IMR-90 (cell line): ENCODE measurements at regions not wholly inside any gene's neighbourhood (a gene's known extent, or its start where the extent isn't known, plus 50 kb on each side); places are given as distances from the start of the nearest gene placed in this dataset.

ENCODE experiments used
- ATAC-seq: fragments of 200-7000 bp; cut with Tn5 transposase; 2 replicates; pipeline ENCODE4 v1.9.1; 2020; ENCODE audit warnings: low read depth, mild to moderate bottlenecking, moderate library complexity
- BruUV-seq: library from RNA; stranded (reverse); fragments of 400-500 nt; replicated peaks from 2 replicates; lab custom pipeline; 2021; lab: Mats Ljungman, UMichigan
- CTCF ChIA-PET: fragments of 300-600 bp; formaldehyde crosslinking; extraction: SDS; loops from one replicate; lab custom pipeline; 2021; ENCODE audit warnings: antibody characterized with exemption; lab: Yijun Ruan, JAX
- POLR2A ChIA-PET: fragments of 300-600 bp; sonication (Branson Sonifier 250); formaldehyde crosslinking; loops from one replicate; lab custom pipeline; 2022; ENCODE audit warnings: antibody characterized with exemption; ENCODE audit not compliant: unreplicated experiment; lab: Charles Lee
- DNase-seq: peaks from one replicate; pipeline ENCODE4 v3.0.0; 2013
- H2AFZ ChIP-seq: replicated peaks from 2 replicates; pipeline ENCODE3; 2013; ENCODE audit warnings: low read length, mild to moderate bottlenecking; ENCODE audit not compliant: poor library complexity
- H2AK5ac ChIP-seq: 2 replicates; pipeline ENCODE4 v1.6.1; 2013; ENCODE audit warnings: low read depth, low read length, inconsistent platforms
- H2AK9ac ChIP-seq: replicated peaks from 2 replicates; pipeline ENCODE3; 2013; ENCODE audit warnings: mild to moderate bottlenecking, low read depth, low read length, moderate library complexity; ENCODE audit not compliant: poor library complexity
- H2BK120ac ChIP-seq: 2 replicates; pipeline ENCODE4 v1.6.1; 2013; ENCODE audit warnings: low read depth, low read length, inconsistent platforms
- H2BK15ac ChIP-seq: 3 replicates; pipeline ENCODE4 v1.6.1; 2013; ENCODE audit warnings: low read depth, low read length, inconsistent platforms
- H2BK20ac ChIP-seq: 2 replicates; pipeline ENCODE4 v1.6.1; 2013; ENCODE audit warnings: low read depth, mild to moderate bottlenecking, inconsistent platforms, low read length, moderate library complexity
- H2BK5ac ChIP-seq: 2 replicates; pipeline ENCODE4 v1.6.1; 2013; ENCODE audit warnings: mild to moderate bottlenecking, low read depth, low read length, inconsistent platforms; ENCODE audit not compliant: poor library complexity, severe bottlenecking
- H3K14ac ChIP-seq: replicated peaks from 2 replicates; pipeline ENCODE4 v1.6.1; 2013; ENCODE audit warnings: low read depth, low read length, inconsistent platforms
- H3K18ac ChIP-seq: 2 replicates; pipeline ENCODE4 v1.6.1; 2013; ENCODE audit warnings: low read depth, low read length, control low read depth
- H3K23ac ChIP-seq: 2 replicates; pipeline ENCODE4 v1.6.1; 2013; ENCODE audit warnings: low read depth, low read length, inconsistent platforms
- H3K27ac ChIP-seq: 2 replicates; pipeline ENCODE4 v1.5.1; 2013; ENCODE audit warnings: mild to moderate bottlenecking, control low read depth, low read length; ENCODE audit not compliant: insufficient read depth
- H3K27me3 ChIP-seq: 2 replicates; pipeline ENCODE4 v1.6.1; 2013; ENCODE audit warnings: low read length; ENCODE audit not compliant: control insufficient read depth, insufficient read depth
- H3K36me3 ChIP-seq: 2 replicates; pipeline ENCODE4 v1.6.1; 2013; ENCODE audit warnings: low read length, mixed read lengths; ENCODE audit not compliant: control insufficient read depth, insufficient read depth
- H3K4ac ChIP-seq: 2 replicates; pipeline ENCODE4 v1.6.1; 2013; ENCODE audit warnings: low read depth, low read length, inconsistent platforms
- H3K4me1 ChIP-seq: 2 replicates; pipeline ENCODE4 v1.6.1; 2013; ENCODE audit warnings: low read length, mixed read lengths; ENCODE audit not compliant: control insufficient read depth, insufficient read depth
- H3K4me2 ChIP-seq: 2 replicates; pipeline ENCODE4 v1.6.1; 2013; ENCODE audit warnings: low read depth, mild to moderate bottlenecking, control low read depth, low read length, moderate library complexity
- H3K4me3 ChIP-seq: 2 replicates; pipeline ENCODE4 v1.5.1; 2013; ENCODE audit warnings: low read depth, mild to moderate bottlenecking, control low read depth, low read length, moderate library complexity; ENCODE audit not compliant: insufficient read depth
- H3K56ac ChIP-seq: 2 replicates; pipeline ENCODE4 v1.6.1; 2013; ENCODE audit warnings: low read length, inconsistent platforms; ENCODE audit not compliant: insufficient read depth; ENCODE audit errors: extremely low read depth
- H3K79me1 ChIP-seq, 2 experiments: 2 replicates each; pipeline ENCODE4 v1.6.1; 2013; ENCODE audit warnings: low read length in 2 of 2, inconsistent platforms in 1 of 2, low read depth in 1 of 2
- H3K9ac ChIP-seq: 2 replicates; pipeline ENCODE4 v1.6.1; 2013; ENCODE audit warnings: low read depth, low read length, control low read depth
- H3K9me1 ChIP-seq: 2 replicates; pipeline ENCODE4 v1.6.1; 2013; ENCODE audit warnings: low read length, inconsistent platforms; ENCODE audit not compliant: insufficient read depth
- H3K9me3 ChIP-seq: 2 replicates; pipeline ENCODE4 v1.6.1; 2013; ENCODE audit warnings: low read length; ENCODE audit not compliant: control insufficient read depth, insufficient read depth
- H4K20me1 ChIP-seq: 2 replicates; pipeline ENCODE4 v1.6.1; 2013; ENCODE audit warnings: low read length, inconsistent platforms; ENCODE audit not compliant: insufficient read depth
- H4K5ac ChIP-seq: 2 replicates; pipeline ENCODE4 v1.6.1; 2013; ENCODE audit warnings: mild to moderate bottlenecking, low read depth, low read length, control low read depth
- H4K8ac ChIP-seq, 2 experiments: 2 replicates each; pipeline ENCODE4 v1.6.1; 2013; ENCODE audit warnings: low read depth in 2 of 2, low read length in 2 of 2, control low read depth in 1 of 2, inconsistent platforms in 1 of 2
- H4K91ac ChIP-seq: 2 replicates; pipeline ENCODE4 v1.6.1; 2013; ENCODE audit warnings: low read depth, low read length, inconsistent platforms; ENCODE audit not compliant: insufficient read depth
- RFX5 ChIP-seq: IDR thresholded peaks from 2 replicates; pipeline ENCODE4 v1.8.0; 2012; ENCODE audit warnings: low read depth, mild to moderate bottlenecking, low read length, moderate library complexity
- WGBS, 2 experiments: methylation state at CpG; one replicate each; pipeline versions ENCODE4 v1.1.5 to v1.1.7; 2013; ENCODE audit warnings: missing lambda C conversion rate in 2 of 2; ENCODE audit not compliant: insufficient read length in 1 of 2; ENCODE audit errors: extremely low coverage in 2 of 2; 5-methylcytosine and 5-hydroxymethylcytosine counted together
- dilution Hi-C: fragments of 300-500 bp; cut with HindIII; formaldehyde crosslinking; loops from one replicate; pipeline ENCODE4 v1.14.3; 2018; ENCODE audit warnings: low sequenced_read_pairs; ENCODE audit not compliant: unreplicated experiment
- in situ Hi-C: fragments of 300-500 bp; cut with MboI; formaldehyde crosslinking; loops from 3 replicates; pipeline ENCODE4 v1.14.3; 2019; ENCODE audit warnings: low sequenced_read_pairs, inconsistent platforms, mixed read lengths
- intact Hi-C: fragments of 100-400 bp; cut with micrococcal nuclease; formaldehyde crosslinking; loops from 2 replicates; pipeline ENCODE4 v1.10.0; 2022

- no peak for DNase-seq
- Histone ChIP-seq H3K14ac (no peak overlapping the region), H2BK20ac (no peak overlapping the region), H3K9ac (no peak overlapping the region), H2BK15ac (no peak overlapping the region), H2AK9ac (no peak overlapping the region), H3K9me3 (no peaks in the 10 kb centered on the region), H4K91ac (no peak overlapping the region), H3K36me3 (no peaks in the 10 kb centered on the region), H3K27ac (no peak overlapping the region), H3K4me2 (no peak overlapping the region), H2AFZ (no peak overlapping the region), H2AK5ac (no peak overlapping the region), H3K9me1 (no peaks in the 10 kb centered on the region), H3K23ac (no peak overlapping the region), H2BK120ac (no peak overlapping the region), H3K4me1 (no peaks in the 10 kb centered on the region), H3K27me3 (peaks cover 30% of the 10 kb centered on the region), H3K4me3 (no peak overlapping the region), H4K20me1 (no peaks in the 10 kb centered on the region), H2BK5ac (no peak overlapping the region), H3K18ac (no peak overlapping the region), H3K79me1 (no peaks in the 10 kb centered on the region), H3K4ac (no peak overlapping the region), H3K56ac (no peak overlapping the region), H4K5ac (no peak overlapping the region), H4K8ac (no peak overlapping the region)
- ChIA-PET CTCF (no interaction called here), POLR2A (no interaction called here)
- TF ChIP-seq RFX5 = no peak
- intact Hi-C loops = no loop called here
- in situ Hi-C loops = no loop called here
- dilution Hi-C loops = no loop called here
- no TSS peak for BruUV-seq
- no peak for ATAC-seq
- WGBS, 2 experiments = no CpG with 5 or more reads among the region's 3 CpGs
These were observed 101.8 kb upstream of the NPAS2 start for GRCh38 chr2:100718065-100718629.
